NCI-H1417 (cell line): ENCODE measurements at regions not wholly inside any gene's neighbourhood (a gene's known extent, or its start where the extent isn't known, plus 50 kb on each side); places are given as distances from the start of the nearest gene placed in this dataset.
"Not testable (repeated sequence)": the region's sequence is repeated elsewhere in the genome, so short reads cannot be mapped to it uniquely, and the experiment has no call there.

Experiments used
- DNase-seq, 3 experiments: peaks; one replicate each; lab custom pipeline; 2025; lab: John Stamatoyannopoulos, UW

DNA sequence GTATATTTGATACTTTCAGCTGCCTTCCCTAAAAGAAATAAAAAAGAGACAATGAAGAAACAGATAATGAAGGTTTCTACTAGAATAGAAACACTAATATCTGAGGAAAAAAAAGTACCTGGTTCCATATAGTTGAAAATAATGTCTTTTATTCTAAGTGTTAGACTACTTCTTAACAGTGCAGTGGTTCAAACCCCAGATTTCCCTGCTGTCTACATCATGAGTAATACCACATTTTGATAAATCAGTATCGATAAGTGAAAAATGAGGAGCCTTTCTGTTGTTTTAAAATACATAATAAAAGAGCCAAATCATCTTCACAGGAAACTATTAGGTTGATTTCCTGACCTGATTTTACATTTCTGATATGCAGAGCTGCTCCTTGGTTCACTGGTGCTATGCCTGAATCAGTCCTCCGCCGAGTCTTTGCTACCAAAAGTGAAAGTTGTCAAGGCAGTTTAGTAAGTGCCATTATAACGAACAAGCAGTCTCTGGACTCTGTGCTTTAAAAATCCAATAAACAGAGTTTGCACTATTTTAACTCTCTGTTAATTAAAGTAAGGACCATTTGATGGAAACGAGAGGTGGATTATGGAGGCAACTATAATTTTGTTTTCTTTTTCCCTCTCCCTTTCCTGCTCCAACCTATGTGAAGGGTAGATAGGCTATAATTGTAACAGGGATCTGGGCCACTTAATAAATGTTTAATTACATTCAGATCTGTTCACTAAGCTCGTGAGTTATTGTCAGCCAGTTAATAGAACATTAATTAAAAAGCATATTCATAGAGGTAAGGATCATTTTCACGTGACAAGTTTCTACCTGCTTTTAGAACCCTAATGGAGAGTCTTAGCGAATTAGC, 724.5 kb upstream of the RAG2 start:
- no peak for DNase-seq

DNA sequence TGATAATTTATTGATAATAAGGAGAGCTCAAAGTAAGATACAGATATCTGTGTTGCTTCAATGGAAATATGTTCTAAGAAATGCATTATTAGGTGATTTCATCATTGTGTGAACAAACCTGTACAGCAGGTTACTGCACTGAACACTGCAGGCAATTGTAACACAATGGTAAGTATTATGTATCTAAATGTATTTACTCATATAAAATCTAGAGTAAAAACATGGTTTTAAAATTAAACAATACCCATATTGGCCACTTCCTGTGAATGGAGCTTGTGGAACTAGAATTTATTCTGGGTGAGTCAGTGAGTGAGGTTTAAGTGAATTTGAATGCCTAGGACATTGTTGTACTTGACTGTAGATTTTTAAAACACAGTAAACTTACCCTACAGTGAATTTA, 722.9 kb upstream of the RAG2 start:
- no peak for DNase-seq

DNA sequence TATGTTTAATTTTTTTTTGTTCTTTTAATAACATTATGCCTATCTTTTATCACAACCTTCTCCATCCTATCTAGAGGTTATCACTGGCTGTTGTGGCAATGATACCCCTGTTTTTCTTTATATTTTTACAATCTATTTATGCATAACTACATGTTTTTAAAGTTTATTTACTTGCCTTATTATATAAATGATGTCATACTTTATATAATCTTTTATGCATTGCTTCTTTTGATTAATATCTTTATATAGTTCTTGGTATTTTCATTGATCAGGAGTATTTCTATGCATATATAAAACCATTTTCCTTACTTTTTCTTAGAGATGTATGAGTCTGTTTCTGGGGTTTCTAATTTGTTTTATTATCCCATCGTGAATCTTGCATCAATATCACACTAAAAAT, 719.8 kb upstream of the RAG2 start:
- DNase-seq: no peak

DNA sequence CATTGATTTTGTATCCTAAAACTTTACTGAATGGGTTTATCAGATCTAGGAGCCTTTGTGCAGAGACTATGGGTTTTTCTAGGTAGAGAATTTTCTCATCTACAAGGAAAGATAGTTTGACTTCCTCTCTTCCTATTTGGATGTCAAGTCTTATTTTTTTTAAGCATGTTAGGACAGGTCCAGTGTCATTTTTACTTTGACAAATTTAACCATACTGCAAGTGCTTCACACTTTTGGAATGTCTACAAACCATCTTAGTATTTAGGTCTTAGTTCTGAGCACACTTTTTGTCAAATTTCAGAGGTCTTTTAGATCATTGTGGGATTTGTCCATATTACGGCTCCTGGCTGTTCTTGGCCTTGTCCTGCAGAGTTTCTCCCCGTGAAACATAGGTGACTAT, 715.2 kb upstream of the RAG2 start:
- DNase-seq: no peak

DNA sequence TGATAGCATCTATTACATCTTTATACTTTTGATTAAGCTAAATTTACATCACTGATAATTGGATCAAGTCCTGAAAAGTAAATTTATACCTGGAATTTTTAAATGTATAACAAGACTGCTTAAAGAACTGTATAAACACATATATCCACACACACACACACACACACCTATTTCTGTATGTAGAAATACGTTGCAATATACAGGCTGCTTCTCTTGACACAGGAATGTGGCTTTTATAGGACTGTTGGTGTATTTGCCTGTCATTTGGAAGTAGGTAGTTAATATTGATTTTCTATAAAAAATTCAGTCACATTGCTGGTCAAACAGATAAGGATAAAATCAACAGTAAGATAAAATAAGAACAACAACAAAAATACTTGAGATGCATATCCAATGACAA, 708.5 kb upstream of the RAG2 start:
- DNase-seq: no peak

DNA sequence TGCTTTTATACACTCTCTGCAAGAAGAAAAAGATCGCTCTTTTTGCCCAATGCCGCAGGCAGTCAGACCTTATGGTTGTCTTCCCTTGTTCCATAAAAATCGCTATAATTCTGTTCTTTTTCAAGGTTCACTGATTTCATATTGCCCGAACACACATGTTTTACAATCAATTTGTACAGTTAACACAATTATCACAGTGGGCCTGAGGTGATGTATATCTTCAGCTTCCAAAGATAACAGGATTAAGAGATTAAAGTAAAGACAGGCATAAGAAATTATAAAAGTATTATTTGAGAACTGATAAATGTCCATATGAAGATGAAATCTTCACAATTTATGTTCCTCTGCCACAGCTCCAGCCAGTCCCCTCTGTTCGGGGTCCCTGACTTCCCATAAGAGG, 703.4 kb upstream of the RAG2 start:
- DNase-seq: not testable (repeated sequence)

DNA sequence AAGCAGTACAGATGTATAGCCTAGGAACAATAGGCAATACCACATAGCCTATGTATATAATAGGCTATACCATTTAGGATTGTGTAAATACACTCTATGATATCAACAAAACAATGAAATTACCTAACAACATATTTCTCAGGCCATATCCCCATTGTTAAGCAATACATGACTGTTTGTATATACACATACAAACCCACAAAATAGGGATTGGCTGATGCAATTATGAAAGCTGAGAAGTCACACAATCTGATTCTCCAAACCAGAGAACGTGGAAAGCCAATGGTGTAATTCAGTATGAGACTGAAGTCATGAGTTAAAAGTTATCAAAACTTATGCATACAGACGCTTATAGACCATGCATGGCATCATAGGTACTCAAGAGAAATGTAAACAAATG, 700.1 kb upstream of the RAG2 start:
- no peak for DNase-seq

DNA sequence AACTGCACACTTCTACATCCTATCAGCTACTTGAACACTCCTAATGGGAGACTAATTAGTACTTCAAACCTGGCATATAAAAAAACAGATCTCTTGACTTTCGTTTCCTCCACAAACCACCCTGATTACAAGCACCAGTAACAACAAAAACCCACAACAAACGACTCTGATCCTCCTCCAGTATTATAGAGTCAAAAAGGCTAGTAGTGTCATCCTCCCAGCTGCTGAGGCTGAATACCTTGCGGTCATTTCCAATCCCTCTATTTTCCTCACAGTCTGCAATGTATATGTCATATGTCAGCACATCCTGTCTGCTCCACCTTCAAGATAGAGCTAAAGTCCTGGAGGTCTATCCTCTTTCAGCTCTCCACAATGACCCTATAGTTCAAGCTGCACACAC, 688.9 kb upstream of the RAG2 start:
- DNase-seq: no peak

DNA sequence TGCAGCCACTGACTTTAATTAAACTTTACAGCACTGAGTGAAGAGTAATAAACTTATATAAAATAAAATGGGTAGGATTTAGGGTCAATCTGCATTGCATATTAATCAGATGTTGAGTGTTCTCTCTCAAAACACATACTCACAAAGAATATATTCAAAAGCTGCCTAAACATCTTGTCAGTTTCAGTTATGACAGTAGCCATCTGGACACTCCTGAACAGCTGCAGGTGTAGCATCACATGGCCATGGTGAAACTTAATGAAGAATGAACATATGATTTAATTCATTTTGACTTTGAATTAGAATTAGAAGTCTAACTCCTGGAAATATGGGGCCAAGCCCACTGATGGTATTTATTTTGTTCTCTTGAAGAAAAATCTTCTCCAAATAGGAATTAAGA, 684.3 kb upstream of the RAG2 start:
- no peak for DNase-seq

DNA sequence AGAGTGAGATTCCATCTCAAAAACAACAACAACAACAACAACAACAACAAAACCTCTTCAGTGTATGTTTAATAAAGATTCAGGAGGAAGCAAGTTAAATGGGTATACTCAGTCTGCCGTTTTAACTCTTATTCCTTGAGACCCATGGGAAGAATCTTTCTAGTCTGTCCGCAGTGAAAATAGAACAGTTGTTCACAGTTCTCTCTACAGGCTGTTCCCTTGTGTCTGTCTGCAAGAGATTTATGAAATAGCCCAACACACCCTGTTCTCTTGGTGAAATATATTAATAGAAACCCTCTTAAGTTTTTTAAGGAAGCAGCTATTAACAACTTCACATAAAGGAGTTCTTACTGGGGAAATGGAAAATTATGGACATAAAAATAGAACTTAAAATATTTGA, 682.2 kb upstream of the RAG2 start:
- no peak for DNase-seq

DNA sequence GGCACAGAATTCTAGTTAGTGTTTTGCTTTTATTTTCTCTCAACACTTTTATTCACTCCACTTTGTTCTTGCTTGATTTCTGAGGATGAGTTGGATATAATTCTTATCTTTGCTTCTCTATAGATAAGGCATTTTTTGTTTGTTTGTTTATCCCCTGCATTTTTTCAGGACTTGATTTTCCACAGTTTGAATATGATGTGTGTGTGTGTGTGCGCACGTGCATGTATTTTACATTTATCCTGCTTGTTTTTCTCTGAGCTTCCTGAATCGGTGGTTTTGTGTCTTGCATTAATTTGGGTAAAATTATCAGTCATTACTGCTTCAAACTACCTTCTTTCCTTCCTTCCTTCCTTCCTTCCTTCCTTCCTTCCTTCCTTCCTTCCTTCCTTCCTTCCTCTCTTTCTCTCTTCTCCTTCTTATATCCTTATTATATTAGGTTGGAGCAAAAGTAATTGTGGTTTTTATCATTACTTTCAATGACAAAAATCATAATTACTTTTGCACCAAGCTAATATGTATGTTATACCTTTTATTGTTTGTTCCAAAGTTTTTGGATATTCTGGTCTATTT, 679.9 kb upstream of the RAG2 start:
- DNase-seq: no peak

DNA sequence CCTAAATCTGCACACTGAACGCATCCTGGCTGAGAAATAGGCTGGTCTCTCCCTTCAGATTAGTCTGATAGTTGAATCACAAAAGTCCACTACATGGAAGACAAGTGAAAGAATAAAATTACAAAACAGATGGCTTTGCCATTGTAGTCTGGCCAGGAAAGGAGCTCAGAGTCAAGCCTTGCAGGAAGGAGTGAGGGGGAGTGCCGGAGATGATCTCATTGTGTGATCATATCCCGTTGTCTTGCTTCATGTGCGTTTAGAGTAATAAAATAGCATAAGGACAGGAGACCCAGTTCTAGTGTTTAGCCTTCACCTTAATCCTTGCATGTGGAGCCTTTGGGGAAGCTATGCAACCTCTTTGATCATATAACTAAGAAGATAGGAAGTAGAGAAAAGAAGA, 666.7 kb upstream of the RAG2 start:
- no peak for DNase-seq

DNA sequence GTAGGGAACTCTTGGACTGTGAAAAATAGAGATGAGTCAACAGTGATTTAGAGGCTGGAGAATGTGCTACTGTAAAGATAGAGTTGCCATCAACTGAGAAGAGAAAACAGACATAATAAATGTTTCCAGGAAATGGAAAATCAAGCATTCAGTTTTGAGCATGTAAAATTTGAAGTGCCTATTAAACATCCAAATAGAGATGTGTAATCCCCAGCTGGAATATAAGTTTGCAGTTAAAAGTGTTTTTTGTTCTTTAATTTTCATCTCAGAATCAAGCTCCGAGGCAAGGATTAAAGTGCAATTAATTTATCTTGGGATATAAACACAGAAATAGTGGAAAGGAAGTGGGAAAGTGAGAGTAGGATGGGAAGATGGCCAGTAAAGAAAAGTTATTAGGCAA, 666.0 kb upstream of the RAG2 start:
- DNase-seq: no peak

DNA sequence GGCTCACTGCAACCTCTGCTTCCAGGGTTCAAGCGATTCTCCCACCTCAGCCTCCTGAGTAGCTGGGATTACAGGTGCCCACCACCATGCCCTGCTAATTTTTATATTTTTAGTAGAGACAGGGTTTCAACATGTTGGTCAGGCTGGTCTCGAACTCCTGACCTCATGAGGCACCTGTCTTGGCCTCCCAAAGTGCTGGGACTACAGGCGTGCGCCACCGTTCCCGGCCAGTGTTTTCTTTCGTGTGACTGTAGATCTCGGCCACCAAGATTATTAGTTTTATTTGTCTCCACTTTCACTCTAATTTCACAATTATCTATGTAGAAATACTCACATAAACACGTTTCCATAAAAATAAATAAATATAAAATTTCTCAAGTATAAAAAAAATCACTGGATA, 665.4 kb upstream of the RAG2 start:
- not testable (repeated sequence) for DNase-seq

DNA sequence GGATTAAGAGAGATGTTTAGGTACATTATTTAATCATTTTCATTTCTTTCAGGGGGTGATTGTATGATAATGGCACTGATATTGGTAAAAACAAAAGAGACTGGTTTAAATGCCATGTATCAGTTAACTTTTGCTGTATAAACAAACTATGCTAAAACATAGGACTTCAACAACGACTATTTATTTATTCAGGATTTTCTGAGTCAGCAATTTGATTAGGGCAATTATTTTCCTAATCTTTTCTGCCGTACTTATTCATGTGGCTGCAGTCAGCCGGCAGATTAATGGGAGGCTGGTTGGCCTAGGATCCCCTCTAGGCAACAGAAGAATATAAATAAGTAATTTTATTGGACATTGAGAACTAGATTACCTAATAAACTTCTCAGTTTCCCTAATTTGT, 661.7 kb upstream of the RAG2 start:
- DNase-seq: no peak

DNA sequence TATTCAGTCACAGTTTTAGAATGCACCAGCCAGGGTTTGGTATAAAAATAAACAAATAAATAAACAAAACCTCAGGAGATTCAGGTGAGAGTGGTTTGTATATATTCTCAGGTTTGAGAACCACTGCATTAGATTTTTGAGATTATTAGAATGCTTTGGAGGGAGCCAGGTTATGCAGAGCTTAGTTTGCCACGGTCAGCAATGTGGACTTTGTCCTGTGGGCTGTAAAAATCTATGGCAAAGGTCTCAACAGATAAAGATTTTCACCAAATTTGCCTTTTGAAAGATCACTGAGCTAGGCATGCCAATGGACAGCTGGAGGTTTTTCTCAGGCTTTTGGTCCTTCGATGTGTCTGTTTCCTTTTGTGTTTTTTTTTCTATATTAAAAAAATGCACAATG, 650.1 kb upstream of the RAG2 start:
- no peak for DNase-seq

DNA sequence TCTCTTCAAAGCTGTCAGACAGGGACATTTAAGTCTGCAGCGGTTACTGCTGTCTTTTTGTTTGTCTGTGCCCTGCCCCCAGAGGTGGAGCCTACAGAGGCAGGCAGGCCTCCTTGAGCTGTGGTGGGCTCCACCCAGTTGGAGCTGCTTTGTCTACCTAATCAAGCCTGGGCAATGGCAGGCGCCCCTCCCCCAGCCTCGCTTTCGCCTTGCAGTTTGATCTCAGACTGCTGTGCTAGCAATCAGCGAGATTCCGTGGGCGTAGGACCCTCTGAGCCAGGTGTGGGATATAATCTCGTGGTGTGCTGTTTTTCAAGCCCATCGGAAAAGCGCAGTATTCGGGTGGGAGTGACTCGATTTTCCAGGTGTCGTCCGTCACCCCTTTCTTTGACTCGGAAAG, 648.1 kb upstream of the RAG2 start:
- DNase-seq: not testable (repeated sequence)

DNA sequence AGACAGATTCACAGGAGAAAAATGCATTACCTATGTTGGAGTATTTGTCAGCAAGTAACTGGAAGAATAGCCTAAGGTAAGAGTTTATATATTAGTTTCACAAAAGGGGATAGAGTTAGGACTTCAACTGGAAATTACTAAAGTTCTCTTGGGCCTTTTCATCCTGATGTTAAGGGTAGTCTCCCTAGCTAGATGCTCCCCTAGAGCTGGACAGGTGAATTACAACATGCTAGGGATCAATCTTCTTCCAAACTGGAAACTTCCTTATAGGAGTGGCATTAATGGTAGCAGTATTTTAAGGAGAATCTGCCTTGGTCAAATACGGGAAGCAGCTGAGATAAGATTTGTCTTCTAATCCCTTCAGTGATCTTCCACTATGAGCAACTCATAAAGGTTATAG, 632.8 kb upstream of the RAG2 start:
- DNase-seq: no peak

DNA sequence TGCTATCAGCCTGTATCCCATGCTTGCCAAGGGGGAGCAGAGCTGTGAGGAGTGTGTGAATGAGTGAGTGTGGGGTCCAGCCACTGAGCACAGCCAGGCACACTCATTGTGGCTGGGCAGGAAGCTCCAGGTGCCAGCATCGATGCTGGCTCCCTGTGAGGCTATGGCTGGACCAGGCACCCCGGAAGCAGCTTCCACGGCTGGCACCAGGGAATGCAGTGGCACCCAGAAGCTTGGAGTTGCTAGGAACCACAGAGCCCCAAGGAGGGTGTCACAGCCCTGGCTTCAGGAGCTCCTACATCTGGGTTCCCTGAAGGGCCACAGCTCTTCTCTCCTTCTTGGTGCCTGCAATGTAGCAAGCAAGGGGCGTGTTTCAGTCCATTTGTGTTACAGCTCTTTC, 625.9 kb upstream of the RAG2 start:
- no peak for DNase-seq

DNA sequence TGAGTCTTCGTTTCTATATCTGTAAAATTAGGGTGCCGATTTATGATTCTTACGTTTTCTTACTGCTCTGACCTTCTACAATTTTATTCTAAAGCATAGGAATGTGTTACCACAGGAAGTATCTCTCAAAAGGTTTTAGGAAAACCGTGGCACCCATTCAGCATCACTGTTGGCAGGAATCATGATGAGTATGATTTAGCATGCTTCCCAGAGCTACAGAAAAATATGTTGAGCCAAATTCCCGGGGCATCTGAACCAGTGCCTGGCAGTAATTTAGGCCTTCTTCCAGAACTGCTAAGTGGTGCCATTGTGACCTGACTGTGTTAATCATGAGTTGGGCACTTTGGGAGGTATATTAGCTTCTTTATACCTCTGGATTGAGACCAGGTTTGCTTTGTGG, 605.0 kb upstream of the RAG2 start:
- DNase-seq: no peak

DNA sequence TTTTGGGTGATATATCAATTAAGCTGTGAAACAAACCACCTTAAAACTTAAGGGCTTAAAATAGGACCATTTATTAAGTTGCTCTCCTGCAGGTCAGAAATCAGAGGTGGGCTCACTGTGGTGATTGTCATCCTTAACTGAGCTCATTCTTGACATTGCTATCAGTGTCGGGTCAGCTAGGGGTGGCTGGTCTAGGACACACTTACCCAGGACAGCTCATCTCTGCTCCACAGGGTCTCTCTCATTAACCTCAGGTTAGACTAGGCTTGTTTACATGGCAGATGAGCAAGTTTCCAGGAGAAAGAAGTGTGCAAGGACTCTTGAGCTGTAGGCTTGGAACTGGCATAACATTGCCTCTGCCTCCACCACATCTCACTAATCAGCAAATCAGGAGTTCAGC, 601.0 kb upstream of the RAG2 start:
- no peak for DNase-seq

DNA sequence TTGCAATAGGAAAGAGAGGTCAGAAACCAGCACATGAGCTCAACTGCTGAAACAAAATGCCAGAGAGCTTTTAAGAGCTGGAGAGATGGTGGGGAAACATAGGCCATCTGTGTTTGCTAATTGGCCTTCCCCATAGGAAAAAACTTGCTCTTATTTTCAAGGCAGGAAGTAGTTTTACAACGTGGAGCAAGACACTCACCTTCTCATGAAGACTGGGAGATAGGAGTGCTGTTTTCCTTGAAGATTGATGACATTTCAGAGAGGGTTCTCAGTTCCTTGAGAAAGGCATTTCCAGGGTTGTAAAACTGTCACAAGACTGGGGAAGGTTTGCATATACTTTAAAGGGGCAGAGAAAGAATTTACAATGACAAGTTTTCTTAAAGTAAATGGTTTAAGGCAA, 586.3 kb upstream of the RAG2 start:
- DNase-seq: no peak

DNA sequence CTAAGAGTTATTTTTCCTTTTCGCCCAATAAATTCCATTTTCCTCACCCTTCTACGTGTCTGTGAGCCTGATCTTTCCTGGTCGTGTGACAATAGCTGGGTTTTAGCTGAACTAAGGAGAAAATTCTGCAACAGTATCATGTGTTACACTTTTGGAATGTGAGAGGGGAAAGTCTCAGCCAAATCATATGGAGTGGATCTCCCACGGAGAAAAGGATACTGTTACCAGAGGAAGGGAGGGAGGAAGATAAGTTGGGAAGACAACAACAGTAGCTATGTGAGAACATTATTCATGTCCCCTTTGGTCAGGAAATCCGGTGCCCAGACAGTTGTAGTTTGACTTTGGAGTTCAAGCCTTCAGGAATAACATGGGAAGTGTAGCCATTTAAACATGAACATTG, 584.0 kb upstream of the RAG2 start:
- DNase-seq: no peak

DNA sequence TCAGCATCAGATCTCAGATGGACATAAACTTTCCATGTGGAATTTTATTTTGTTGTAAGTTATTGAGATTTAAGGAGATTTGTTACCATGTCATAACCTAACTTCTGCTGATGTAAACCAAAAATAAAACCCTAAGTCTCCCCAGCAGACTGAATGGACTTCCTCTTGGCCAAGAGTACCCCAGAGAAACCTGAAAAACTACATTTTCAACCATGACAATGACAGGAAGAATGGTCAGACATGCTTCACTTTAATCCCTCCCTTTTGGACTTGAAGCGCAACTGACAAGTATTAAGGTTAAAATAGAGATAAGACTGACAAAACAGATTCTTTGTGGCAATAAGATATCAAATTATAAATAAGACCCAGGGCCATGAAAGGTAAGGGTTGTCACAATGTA, 579.7 kb upstream of the RAG2 start:
- no peak for DNase-seq
